HG03045 (cell line): ENCODE measurements at regions not wholly inside any gene's neighbourhood (a gene's known extent, or its start where the extent isn't known, plus 50 kb on each side); places are given as distances from the start of the nearest gene placed in this dataset.
"Not testable (repeated sequence)": the region's sequence is repeated elsewhere in the genome, so short reads cannot be mapped to it uniquely, and the experiment has no call there.

Experiments used
- ATAC-seq: cut with Tn5 transposase; IDR thresholded peaks from one replicate; pipeline ENCODE4 v1.9.1; 2021; ENCODE audit warnings: mild to moderate bottlenecking, moderate library complexity; ENCODE audit not compliant: unreplicated experiment

DNA sequence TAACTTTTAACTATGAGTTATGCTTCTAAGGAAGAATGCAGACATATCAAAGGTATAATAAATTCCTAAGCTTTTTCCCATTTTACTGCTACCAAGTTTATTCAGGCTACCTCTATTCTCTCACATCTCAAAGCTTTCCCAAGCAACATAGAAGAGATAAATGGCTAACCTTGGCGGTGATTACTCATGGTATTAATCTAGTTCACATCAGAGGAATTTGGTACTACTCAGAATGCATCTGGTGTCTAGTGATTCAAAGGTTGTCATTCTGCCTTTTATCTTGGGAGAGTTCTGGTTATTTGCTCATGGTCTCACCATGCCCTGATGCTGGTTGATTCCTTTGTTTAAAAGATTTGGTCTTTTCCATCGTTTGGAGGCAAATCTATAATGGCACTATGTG, 182.7 kb downstream of the TAF11L14 start:
- no peak for ATAC-seq

DNA sequence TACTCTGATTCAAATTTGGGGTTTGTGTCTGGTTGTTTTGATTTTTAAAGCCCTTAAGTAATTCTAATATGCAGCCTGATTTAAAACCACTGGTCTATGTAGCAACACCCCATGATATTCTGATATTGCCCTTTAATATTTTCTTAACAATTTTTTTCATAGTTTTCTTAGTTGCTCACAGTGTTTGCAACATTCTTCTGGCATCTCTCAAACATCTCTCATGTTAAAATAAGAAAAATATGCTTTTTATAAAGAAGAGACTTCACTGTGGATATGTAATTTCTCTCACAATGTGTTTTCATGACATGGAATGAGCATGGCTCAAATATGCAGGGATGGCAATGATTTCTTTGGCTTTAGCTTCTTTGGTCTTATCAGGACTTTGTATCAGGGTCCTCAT, 183.7 kb downstream of the TAF11L14 start:
- no peak for ATAC-seq

DNA sequence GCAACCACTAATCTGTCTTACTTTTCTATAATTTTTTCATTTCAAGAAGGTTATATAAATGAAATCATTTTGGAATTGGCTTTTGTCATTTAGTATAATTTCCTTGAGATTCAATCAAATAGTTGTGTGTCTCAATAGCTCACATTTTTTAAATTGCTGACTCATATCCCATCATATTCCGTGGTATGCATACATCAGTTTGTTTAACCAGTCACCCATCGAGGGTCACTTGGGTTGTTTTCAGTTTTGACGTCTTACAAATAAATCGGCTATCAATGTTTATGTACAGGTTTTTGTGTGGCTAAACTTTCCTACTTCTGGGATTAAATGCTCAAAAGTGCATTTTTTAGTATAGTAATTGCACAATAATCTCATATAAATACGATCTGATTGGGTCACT, 185.5 kb downstream of the TAF11L14 start:
- ATAC-seq = no peak

DNA sequence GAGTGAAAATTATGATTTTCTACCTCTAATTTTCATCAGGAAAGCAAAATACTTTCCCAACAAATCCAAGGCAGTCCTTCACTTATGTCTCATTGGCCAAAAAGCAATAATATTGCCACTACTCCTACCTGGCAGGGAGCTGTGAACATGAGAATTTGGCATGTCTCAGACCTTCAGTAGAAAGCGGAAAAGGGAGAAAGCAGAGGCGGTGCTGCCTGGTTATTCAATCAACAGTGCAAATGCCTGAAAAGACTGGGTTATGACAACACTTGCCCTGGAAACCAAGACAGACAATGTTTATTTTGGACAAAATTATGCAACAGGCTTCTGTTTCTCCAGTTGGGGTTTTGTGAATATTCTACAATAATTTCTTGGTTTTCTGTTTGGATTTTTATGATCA, 194.4 kb downstream of the TAF11L14 start:
- ATAC-seq = no peak

DNA sequence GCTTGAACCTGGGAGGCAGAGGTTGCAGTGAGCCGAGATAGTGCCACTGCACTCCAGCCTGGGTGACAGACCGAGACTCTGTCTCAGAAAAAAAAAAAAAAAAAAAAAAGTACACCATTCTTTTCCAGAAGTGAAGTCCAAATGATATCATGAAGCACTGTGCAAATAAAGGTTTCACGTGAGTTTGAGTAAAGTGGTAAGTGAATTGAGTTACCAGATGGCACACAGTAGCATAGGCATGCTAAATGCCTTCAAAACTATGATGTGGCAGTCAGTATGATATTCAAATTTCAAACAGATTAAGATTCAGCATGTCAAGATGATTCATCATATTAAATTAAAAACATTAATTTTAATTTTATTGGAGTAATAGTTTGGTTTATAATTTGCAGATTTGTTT, 195.2 kb downstream of the TAF11L14 start:
- no peak for ATAC-seq

DNA sequence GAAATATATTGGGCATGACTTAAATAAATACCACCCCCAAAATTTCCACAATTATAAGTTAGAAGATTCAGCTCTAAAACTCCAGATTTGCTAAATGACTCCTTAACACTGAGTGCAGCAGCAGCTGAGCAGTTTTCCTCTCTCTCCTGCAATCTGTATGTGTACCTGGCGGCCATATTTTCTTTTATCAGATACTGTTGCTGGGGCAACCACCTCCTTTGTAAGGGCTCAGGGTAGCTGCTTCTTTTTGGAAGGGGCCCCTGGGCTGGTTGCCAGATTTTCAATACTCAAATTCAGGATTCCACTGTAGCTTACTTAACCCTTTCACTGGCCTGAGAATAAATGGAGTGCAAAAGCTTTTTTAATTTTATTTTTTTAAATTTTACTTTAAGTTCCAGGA, 197.0 kb downstream of the TAF11L14 start:
- no peak for ATAC-seq

DNA sequence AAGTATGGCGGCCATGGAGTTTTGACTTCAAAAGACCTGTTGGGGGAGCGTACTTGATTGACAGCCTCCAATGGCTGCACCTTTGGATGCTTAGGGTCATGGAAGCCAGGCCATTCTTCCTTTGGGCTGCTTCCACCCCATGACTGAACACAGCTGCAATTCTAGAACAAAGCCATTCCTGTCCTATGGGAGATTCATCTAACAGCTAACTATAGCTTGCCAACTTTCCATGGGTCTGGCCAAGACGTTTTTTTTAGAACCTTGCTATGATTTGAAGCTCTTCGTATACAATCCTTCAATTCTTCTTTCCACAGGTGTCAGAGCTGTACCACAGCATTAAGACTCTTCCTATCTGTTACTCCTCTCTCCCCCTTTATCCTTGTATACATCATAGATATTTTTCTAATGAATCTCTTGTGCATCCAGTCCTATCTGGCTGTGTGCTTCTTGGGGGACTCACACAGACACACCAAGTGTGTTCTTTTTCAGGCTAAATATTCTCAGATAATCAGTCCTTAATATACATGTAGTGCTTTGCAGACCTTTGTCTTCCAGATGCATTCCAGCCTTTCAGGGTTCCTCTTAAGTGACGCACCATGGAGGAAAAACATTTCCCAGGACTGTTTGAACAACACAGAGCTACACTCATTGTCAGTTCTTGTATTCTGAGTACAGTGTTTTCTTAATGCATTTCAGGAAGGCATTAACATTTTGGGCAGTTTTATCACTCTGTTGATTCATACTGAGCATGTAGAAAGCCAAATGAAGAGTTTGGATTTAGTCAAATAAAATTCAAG, 198.9 kb downstream of the TAF11L14 start:
- no peak for ATAC-seq

DNA sequence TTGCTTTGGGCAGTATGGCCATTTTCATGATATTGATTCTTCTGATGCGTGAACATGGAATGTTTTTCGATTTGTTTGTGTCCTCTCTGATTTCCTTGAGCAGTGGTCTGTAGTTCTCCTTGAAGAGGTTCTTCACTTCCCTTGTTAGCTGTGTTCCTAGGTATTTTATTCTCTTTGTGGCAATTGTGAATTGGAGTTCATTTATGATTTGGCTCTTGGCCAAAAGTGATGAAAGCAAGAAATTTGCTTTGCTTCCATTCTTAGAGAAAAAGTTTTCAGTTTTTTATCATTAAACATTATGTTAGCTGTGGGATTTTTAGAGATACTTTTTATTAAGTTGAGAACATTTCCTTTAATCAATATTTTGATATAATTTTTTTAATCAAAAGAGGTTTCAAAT, 203.5 kb downstream of the TAF11L14 start:
- ATAC-seq = no peak

DNA sequence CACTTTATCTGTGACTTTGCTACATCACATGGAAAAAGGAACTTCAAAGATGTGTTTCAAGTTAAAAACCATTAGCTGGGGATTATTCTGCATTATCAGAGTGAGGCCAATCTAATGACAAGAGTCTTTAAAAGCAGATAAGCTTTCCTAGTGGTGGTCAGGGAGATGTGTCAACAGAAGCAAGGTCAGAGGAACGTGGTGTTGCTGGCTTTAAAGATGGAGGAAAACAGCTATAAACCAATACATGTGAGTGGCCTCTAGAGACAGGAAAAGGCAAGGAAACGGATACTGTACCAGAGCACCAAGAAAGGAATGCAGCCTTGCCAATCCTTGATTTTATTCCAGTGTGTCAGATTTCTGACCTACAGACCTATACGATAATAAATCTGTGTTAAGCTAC, 204.2 kb downstream of the TAF11L14 start:
- ATAC-seq = no peak

DNA sequence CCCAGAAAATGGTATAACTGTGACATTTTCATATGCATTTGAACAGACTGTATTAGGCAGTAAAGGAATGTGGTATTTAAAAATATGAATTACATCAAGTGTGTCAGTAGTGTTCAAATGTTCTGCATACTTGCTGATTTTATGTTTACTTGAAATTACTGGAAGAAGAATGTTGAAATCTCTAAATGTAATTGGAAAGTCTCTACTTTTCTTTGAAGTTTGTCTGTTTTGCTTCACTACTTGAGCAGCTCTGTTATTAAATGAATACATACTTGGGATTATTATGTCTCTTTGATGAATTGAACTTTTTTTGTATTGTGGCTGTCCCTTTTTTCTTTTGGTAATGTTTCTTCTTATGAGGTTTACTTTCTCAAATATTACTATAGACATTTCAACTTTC, 205.6 kb downstream of the TAF11L14 start:
- no peak for ATAC-seq

DNA sequence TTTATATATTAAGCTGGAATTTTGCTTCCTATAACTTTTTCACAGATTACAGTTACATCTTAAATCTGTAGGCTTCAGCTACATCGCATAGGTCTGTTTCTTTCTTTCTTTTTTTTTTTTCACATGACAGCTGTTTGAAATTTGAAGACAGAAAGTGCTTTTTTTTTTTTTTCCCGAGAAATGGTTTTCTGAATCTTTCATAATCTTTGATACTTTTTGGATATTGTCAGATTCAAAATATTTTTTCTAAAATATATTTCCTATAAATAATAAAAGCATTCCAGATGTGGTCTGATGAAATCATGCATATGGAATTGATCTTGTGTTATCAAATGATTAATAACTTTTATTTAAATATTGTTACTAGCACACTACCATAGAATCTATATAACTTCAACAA, 212.2 kb downstream of the TAF11L14 start:
- ATAC-seq = no peak

DNA sequence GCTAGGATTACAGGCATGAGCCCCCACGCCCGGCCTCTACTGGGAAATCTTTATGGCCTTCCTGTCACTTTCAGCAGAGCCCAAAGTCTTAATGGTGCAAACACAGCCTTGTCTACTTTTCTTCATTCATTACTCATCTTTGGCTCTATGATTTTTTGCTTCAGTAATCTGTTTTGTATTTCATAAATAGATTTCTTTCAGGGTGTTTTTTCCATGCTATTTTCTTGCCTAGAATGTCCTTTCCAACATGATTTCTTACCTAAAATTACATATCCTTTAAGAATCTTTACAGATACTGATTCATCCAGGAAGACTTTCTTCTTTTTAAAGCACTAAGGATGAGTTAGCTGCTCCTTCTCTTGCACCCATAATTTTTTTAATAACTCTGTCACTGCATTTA, 213.0 kb downstream of the TAF11L14 start:
- no peak for ATAC-seq

DNA sequence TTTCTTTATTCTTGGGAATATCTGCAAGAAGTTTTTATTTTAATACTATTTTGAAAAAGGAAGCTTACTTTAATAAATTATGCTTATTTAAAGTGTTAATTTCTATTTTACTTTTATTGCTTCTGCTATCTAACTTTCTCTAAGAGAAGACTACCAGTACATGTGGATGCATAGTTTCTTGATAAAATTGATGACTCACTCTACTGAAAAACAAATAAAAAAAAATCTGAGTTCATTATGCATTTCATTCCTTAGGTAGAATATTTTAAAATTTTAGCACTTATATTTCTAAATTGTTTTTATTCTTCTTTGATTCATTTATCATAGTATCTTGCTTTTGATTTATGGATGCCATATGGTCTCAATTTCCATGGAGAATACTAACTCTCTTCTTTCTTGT, 217.9 kb downstream of the TAF11L14 start:
- no peak for ATAC-seq

DNA sequence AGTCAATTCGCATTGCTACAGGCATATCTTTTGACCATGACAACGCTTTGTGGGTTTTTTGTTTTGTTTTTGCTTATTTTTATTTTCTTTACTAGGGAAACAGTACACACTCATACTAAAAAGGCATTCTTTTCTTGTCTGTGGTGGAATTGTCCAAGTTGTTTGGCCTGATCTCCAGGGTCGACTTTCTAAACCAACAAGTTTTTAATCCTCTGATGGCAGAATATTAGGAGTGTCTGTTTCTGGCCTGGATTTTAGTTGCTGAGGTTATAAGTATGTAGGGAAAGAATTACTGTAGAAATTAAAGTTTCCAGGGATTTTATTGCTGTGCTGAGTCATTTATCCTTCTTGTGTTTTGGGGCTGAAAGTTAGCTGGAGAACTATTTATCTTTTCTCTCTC, 218.5 kb downstream of the TAF11L14 start:
- ATAC-seq = no peak

DNA sequence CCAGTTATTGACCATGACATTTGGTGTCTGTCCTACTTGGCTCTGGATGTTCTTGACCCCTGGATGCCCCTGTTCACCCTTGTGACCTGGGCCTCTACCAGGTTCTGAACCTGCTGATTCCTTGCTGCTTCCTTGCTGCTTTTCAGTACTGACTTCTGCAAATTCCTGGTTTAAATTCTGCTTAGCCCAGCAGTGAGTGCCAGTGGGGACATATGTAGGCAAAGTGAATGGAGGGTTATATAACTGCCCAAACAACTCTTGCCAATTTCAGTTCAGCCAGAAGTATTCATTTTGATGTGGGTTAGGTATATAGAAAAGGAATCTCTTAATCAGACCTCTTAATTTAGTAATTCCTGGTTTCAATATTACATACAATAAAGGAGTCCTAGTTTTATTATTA, 220.6 kb downstream of the TAF11L14 start:
- no peak for ATAC-seq

DNA sequence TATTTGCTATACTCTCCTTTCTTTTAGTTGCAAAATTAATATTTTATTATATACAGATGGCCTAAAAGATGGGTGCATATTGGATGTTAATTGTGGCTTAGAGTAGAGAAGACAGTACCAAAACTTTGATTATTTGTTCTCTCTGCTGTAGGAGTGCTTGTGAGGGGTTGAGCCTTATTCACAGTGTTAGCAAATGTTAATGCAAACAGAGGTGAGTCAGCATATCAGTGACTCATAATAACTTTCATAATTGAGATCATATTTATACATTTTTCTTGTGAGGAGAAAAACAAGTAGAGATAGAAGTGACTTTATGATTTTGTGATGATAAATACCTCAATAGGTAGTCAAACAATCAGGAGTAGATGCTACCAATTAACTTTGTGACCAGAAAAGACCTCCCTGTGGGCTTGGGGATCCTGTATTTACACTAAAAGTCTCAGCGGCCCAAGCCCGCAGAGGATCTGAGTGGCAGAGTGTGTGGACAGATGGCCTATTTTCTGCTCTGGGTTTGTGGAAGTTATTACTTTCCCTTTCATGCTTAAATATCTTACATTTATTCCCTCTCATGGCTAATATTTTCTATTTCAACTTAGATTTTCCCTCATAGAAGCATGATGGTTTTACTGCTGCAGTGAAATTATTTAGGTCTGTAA, 226.5 kb downstream of the TAF11L14 start:
- ATAC-seq = no peak

DNA sequence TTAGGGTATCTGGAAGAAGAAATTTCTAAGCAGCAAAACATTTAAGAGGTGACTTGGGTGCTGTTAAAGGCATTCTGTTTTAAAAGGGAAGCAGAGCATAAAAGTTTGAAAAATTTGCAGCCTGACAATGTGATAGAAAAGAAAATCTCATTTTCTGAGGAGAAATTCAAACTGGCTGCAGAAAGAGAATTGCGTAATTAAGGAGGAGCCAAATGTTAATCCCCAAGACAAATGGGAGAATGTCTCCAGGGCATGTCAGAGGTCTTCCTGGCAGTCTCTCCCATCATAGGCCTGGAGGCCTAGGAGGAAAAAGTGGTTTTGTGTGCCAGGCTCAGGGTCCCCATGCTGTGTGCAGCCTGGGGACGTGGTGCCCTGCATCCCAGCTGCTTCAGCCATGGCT, 230.6 kb downstream of the TAF11L14 start:
- ATAC-seq = not testable (repeated sequence)

DNA sequence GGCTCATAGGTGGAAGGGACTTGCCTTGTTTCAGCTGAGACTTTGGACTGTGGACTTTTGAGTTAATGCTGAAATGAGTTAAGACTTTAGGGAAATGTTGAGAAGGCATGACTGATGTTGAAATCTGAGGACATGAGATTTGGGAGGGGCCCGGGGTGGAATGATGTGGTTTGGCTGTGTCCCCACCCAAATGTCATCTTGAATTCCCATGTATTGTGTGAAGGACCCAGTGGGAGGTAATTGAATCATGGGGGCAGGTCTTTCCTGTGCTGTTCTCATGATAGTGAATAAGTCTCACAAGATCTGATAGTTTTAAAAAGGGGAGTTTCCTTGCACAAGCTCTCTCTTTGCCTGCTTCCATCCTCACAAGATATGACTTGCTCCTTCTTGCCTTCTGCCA, 231.7 kb downstream of the TAF11L14 start:
- ATAC-seq = not testable (repeated sequence)

DNA sequence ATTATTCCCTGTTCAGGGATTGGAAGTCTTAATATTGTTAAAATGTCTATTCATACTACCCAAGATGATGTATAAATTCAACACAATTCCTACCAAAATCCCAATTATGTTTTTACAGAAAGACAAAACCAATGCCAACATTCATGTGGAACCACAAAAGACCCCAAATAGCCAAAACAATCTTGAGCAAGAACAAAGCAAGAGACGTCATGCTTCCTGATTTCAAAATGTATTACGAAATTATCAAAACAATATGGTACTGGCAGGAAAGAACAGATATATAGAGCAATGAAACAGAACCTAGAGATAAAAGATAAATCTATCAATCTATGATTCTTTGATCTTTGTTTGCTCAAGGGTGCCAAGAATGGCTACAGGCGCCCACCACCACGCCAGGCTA, 237.9 kb downstream of the TAF11L14 start:
- no peak for ATAC-seq

DNA sequence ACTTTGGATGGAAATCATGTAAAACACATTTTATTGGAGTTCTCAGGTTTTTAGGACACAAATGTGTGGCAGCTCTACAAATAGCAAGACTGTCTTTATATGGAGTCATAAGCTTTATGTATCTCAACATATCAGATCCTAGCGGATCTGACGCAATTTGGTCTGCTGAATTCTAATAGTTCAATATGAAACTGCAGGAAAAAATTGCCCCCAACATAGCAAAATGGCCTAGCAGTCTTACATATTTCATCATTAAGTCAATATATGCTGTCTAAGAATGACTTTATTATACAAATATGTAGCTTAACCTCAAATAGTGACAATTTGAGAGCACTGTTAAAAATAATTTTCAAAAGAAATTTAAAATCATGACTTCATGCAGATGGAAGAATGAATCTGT, 244.3 kb downstream of the TAF11L14 start:
- ATAC-seq = no peak

DNA sequence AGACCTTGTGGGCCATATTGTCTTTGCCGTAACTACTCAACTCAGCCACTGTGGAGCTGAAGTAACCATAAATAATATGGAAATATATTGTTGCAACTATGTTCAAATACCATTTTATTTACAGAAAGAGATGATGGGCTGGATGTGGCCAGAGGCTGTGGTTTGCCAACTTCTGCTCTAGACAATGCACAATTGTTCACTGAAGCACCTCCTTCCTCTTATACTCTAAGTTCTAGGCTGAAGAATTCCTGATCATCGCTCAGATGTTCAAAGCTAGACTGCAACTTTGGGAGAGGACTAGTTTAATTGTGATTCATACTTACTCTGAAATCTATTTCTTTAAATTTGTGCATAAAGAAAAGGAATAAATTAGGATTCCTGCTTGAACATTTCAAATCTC, 245.0 kb downstream of the TAF11L14 start:
- ATAC-seq = no peak

DNA sequence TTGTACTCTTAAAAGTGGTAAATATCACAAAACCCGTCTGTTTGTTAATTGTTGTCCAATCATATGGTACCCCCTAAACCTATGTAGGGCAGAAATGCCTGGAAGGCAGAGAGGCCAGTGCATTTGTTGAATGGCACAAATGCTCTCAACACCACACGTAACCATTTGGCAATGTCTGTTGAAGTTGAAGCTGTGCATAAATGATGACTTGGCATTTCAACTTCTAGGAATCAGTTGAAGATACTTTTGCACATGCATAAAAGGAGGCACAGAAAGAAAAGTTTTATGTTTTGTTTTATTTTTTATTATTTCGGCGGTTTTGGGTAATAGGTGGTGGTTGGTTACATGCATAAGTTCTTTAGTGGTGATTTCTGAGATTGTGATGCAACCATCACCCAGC, 246.6 kb downstream of the TAF11L14 start:
- no peak for ATAC-seq
